ENCODE measurements at regions not wholly inside any gene's neighbourhood (a gene's known extent, or its start where the extent isn't known, plus 50 kb on each side); places are given as distances from the start of the nearest gene placed in this dataset.
"Not testable (repeated sequence)": the region's sequence is repeated elsewhere in the genome, so short reads cannot be mapped to it uniquely, and the experiment has no call there.

DNA sequence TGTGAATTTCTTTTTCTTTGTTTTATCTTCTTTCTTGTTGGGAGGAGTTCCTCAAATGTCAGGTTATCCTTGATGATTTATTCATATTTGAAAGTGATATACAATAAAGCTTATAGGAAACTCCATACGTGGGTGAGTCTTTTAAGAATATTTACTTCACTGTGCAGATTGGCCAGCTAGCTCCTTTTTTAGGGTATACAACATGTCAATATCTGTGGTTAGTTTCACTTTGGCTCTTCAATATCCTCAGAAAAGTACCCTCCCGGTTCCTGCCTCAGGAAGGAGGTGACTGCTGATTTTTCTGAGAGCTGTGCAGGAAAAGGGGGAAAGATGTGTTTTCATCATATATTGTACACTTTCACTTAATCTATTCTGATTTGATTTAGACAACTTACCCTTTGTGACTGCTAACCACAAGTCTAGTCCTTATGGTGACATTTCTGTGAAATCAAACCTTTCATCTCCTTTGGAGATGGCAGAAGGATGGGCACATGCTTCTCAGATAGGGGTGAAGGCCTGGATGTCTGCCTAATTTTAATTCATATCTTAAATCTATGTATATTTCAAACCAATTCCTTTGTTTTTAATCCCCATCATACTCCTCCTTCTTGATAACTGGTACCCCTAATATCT, 98.2 kb upstream of the NECTIN3 start:
- no peak for DNase-seq (ENCODE audit: low read depth)
- no peak overlapping the region for H3K4me3 ChIP-seq (ENCODE audit: low read depth, low read length)
- TF ChIP-seq, protein P1, sequence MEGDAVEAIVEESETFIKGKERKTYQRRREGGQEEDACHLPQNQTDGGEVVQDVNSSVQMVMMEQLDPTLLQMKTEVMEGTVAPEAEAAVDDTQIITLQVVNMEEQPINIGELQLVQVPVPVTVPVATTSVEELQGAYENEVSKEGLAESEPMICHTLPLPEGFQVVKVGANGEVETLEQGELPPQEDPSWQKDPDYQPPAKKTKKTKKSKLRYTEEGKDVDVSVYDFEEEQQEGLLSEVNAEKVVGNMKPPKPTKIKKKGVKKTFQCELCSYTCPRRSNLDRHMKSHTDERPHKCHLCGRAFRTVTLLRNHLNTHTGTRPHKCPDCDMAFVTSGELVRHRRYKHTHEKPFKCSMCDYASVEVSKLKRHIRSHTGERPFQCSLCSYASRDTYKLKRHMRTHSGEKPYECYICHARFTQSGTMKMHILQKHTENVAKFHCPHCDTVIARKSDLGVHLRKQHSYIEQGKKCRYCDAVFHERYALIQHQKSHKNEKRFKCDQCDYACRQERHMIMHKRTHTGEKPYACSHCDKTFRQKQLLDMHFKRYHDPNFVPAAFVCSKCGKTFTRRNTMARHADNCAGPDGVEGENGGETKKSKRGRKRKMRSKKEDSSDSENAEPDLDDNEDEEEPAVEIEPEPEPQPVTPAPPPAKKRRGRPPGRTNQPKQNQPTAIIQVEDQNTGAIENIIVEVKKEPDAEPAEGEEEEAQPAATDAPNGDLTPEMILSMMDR (IDR thresholded peaks at IDR 0.05; ENCODE audit: low read depth, low read length, missing control alignments), result no peak

DNA sequence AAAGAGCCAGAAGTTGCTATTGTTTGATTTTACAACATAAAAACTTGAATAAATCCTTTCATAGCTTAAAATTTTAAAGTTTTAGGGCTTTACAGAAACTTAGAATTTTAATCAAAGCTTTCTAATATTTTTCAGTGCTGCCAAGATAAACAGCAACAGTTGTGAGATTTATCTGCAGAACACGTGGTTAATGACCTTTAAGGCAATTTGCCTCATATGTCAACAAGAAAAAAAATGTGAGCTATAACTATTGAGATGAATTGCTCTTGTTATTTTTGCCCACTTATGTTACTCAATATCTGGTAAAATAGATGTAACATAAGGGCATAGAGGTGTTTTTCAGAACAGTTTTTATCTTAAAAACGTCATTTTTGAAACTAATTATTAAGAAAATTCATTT, 96.7 kb upstream of the NECTIN3 start:
- TF ChIP-seq, protein P1 (IDR thresholded peaks at IDR 0.05; ENCODE audit: low read depth, low read length, missing control alignments), result no peak
- no peak for DNase-seq (ENCODE audit: low read depth)
- H3K4me3 ChIP-seq (ENCODE audit: low read depth, low read length), result no peak overlapping the region

DNA sequence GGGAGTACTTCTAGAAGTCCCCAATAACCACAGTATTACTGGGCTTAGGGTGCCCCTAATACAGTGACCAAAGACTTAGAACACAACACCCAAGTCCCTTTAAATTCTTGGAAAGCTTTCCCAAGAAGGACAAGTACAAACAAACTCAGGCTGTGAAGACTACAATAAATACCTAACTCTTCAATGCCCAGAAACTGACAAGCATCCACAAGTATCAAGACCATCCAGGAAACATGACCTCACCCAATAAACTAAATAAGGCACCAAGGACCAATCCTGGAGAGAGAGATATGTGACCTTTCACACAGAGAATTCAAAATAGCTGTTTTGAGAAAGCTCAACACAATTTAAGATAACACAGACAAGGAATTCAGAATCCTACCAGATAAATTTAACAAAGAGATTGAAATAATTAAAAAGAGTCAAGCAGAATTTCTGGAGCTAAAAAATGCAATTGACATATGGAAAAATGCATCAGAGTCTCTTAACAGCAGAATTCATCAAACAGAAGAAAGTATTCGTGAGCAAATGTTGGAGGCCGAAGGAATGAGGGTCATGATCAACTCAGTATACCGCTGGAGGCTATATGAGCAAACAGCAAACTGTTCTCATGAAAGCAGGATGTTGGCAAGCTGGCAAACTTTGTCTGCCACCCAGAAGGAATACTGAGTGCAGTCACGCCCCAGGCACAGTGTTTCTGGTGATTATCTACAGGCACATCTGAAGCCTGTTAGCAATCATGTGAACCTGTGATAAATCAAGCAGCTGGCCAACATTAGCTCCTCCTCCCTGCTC, 87.0 kb upstream of the NECTIN3 start:
- TF ChIP-seq, protein P1 (IDR thresholded peaks at IDR 0.05; ENCODE audit: low read depth, low read length, missing control alignments), result no peak
- no peak overlapping the region for H3K4me3 ChIP-seq (ENCODE audit: low read depth, low read length)
- no peak for DNase-seq (ENCODE audit: low read depth)

DNA sequence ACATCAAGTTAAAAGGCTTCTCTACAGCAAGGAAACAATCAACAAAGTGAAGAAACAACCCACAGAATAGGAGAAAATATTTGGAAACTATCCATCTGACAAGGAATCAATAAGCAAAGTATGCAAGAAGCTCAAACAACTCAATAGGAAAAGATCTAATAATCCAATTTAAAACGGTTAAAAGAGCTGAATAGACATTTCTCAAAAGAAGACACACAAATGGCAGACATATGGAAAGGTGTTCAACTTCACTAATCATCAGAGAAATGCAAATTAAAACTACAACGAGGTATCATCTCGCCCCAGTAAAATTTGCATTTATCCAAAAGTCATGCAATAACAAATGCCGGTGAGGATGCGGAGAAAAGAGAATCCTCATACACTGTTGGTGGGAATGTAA, 82.2 kb upstream of the NECTIN3 start:
- H3K4me3 ChIP-seq (ENCODE audit: low read depth, low read length), result no peak overlapping the region
- TF ChIP-seq, protein P1 (IDR thresholded peaks at IDR 0.05; ENCODE audit: low read depth, low read length, missing control alignments), result no peak
- DNase-seq (ENCODE audit: low read depth), result no peak

DNA sequence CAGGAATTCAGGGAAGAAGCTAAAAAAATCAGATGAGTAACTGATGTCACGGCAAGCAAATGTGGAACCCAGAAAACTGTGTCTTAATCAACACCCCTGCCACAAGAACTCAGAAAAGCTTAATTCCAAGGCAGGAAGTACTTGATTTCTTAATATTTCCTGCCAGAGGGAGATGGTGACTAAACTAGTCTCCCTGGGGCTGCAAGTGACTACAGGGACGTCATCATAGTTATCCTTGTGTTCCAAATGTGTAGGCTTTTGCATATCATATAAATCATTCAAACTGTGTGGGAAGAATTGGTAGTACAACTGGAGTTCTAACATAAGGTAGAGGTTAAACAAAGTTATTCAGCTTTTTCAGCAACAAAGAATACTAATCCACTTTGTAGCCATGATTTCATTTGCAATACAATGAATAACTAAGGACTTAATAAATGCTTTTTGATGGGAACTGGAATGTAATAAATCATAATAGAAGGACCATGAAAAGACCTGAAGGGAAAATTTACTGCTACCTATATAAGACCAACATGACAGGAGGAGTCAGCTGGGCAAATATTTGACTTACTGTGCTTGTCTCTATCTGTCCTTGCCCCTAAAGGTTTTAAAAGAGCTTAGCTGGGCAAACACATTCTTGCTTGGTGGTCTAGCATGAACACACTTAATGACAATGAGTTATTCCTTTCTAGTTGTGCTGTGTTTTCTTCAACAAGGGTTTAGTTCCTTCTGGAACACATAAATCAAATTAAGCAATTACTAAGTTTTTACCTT, 76.0 kb upstream of the NECTIN3 start:
- TF ChIP-seq, protein P1 (IDR thresholded peaks at IDR 0.05; ENCODE audit: low read depth, low read length, missing control alignments), result no peak
- H3K4me3 ChIP-seq (ENCODE audit: low read depth, low read length), result no peak overlapping the region

DNA sequence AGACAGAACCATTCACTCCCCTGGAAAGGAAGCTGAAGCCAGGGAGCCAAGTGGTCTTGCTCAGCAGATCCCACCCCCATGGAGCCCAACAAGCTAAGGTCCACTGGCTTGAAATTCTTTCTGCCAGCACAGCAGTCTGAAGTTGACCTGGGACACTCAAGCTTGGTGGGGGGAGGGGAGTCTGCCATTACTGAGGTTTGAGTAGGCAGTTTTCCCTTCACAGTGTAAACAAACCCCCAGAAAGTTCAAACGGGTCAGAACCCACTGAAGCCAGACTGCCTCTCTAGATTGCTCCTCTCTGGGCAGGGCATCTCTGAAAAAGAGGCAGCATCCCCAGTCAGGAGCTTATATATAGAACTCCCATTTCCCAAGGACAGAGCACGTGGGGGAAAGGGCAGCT, 72.8 kb upstream of the NECTIN3 start:
- not testable (repeated sequence) for H3K4me3 ChIP-seq (ENCODE audit: low read depth, low read length)

More for the DNA sequence above, 76.0 kb upstream of the NECTIN3 start:
- DNase-seq (ENCODE audit: low read depth), result no peak

DNA sequence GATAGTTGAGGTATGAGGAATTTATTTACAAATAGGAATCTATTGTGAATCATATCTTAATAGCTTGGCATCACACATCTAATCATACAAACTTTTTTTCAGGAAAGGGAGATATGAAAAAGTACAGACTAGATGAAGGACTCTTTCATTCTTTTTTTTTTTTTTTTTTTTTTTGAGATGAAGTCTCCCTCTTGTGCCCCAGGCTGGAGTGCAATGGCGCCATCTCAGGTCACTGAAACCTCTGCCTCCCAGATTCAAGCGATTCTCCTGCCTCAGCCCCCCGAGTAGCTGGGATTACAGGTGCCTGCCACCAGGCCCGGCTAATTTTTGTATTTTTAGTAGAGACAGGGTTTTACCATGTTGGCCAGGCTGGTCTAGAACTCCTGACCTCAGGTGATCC, 65.1 kb upstream of the NECTIN3 start:
- not testable (repeated sequence) for H3K4me3 ChIP-seq (ENCODE audit: low read depth, low read length); DNase-seq (ENCODE audit: low read depth)

More for the DNA sequence above, 72.8 kb upstream of the NECTIN3 start:
- not testable (repeated sequence) for DNase-seq (ENCODE audit: low read depth)

All from GM12864 (cell line).